Progenitor cell of endocrine pancreas (in vitro differentiated cells): ENCODE measurements at regions not wholly inside any gene's neighbourhood (a gene's known extent, or its start where the extent isn't known, plus 50 kb on each side); places are given as distances from the start of the nearest gene placed in this dataset.

Experiments used
- DNase-seq: peaks from one replicate; pipeline ENCODE4 v3.0.0; 2021; ENCODE audit warnings: low spot score; ENCODE audit not compliant: unreplicated experiment
- H3K27ac Mint-ChIP-seq: 2 replicates; pipeline ENCODE4 v1.8.0; 2021; ENCODE audit warnings: mild to moderate bottlenecking, moderate library complexity, mixed read lengths
- H3K27me3 Mint-ChIP-seq: 2 replicates; pipeline ENCODE4 v1.8.0; 2021; ENCODE audit warnings: mixed read lengths
- H3K36me3 Mint-ChIP-seq: 2 replicates; pipeline ENCODE4 v1.8.0; 2022; ENCODE audit warnings: mixed read lengths; ENCODE audit not compliant: insufficient read depth
- H3K4me1 Mint-ChIP-seq: 2 replicates; pipeline ENCODE4 v1.8.0; 2021; ENCODE audit warnings: low read depth, mixed read lengths
- H3K4me3 Mint-ChIP-seq: 2 replicates; pipeline ENCODE4 v1.8.0; 2021; ENCODE audit warnings: low read depth, mild to moderate bottlenecking, moderate library complexity, mixed read lengths
- H3K9me3 Mint-ChIP-seq: 2 replicates; pipeline ENCODE4 v1.8.0; 2021; ENCODE audit warnings: low read depth, mixed read lengths
- TF ChIP-seq, protein P1 (sequence below): fragments of 200-600 bp; sonication (generic); IDR thresholded peaks from one replicate; pipeline ENCODE4 v1.5.0; 2021; ENCODE audit warnings: antibody characterized with exemption, mild to moderate bottlenecking; ENCODE audit not compliant: unreplicated experiment

DNA sequence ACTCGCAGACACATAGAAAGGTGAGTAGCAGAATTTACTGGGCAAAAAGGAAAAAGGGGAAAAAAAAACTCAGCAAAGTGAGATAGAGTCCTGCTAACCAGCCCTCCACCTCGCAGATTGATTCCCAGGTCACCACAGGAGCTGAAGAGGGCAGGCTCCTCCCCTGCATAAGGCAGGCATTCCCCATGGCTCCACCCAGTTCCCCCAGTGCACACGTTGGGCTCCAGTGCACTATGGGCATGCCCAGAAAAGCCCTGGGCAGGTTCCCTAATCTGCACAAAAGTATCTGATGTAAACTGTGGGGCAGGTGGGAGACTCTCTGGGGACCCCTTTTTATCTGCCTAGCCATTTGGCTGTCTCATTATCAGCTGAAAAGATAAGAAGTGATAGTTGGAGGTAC is 461.2 kb upstream of the TMEFF2 start:
- Mint-ChIP-seq H3K4me3 (no peak overlapping the region), H3K4me1 (peaks cover 11% of the 10 kb centered on the region), H3K27ac (no peak overlapping the region), H3K9me3 (peaks cover 12% of the 10 kb centered on the region), H3K27me3 (no peaks in the 10 kb centered on the region), H3K36me3 (no peaks in the 10 kb centered on the region)
- DNase-seq = no peak
- TF ChIP-seq, protein P1, sequence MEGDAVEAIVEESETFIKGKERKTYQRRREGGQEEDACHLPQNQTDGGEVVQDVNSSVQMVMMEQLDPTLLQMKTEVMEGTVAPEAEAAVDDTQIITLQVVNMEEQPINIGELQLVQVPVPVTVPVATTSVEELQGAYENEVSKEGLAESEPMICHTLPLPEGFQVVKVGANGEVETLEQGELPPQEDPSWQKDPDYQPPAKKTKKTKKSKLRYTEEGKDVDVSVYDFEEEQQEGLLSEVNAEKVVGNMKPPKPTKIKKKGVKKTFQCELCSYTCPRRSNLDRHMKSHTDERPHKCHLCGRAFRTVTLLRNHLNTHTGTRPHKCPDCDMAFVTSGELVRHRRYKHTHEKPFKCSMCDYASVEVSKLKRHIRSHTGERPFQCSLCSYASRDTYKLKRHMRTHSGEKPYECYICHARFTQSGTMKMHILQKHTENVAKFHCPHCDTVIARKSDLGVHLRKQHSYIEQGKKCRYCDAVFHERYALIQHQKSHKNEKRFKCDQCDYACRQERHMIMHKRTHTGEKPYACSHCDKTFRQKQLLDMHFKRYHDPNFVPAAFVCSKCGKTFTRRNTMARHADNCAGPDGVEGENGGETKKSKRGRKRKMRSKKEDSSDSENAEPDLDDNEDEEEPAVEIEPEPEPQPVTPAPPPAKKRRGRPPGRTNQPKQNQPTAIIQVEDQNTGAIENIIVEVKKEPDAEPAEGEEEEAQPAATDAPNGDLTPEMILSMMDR = no peak

DNA sequence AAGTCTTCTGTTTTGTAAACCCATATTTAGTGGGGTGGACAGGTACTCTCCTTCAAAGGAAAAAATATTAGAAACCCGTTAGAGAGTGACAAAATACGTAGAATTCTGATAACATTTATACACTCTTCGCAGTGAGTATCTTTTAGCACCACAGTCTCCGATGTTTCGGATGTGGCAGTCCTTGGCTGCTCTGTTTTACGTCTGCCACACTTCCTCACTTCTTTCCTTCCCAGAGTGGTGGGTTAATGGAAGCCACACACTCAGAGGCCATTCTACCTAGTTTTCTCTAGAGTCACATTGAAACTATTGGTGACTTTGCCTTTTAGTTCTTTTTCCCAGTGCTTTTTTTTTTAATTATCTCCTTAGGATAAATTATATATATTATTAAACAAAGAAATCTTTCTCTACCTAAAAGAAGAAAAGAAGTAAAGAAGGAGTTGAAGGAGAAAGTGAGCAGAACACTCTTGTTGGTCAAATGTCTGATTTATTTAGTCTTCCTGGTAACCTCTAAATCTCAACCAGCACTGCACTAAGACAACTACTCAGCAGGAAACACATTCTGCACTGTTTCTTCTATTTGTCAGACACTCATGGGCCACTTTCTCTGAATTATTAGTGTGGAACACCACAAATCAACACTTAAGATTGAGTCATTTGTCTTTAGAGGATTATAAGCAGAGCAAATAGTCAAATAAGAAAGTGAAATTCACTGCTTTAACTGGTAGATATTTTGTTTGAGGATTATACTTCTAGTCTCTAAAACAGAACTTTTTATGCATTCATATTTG is 451.3 kb upstream of the TMEFF2 start:
- H3K27ac Mint-ChIP-seq = no peak overlapping the region
- TF ChIP-seq, protein P1 = no peak

DNA sequence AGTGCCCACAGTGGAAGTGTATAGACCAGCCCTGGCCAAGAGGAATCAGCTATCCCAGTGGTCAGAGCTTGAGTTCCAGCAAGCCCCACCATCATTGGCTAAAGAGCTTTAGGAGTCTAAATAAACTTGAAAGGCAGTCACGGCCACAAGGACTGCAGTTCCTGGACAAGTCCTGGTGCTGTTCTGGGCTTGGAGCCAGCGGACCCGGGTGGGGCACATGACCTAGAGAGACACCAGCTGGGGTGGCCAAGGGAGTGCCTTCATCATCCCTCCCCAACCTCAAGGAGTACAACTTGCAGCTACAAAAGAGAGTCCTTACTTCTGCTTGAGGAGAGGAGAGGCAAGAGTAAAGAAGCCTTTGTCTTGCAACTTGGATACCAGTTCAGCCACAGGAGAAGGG is 439.8 kb upstream of the TMEFF2 start:
- no peak for DNase-seq
- Mint-ChIP-seq H3K4me1 (no peaks in the 10 kb centered on the region), H3K4me3 (no peak overlapping the region), H3K27ac (no peak overlapping the region), H3K27me3 (no peaks in the 10 kb centered on the region), H3K36me3 (no peaks in the 10 kb centered on the region), H3K9me3 (no peaks in the 10 kb centered on the region)
- TF ChIP-seq, protein P1 = no peak

More for the DNA sequence above, 451.3 kb upstream of the TMEFF2 start:
- Mint-ChIP-seq H3K4me3 (no peak overlapping the region), H3K4me1 (no peaks in the 10 kb centered on the region), H3K36me3 (no peaks in the 10 kb centered on the region), H3K9me3 (no peaks in the 10 kb centered on the region), H3K27me3 (no peaks in the 10 kb centered on the region)
- DNase-seq = no peak

DNA sequence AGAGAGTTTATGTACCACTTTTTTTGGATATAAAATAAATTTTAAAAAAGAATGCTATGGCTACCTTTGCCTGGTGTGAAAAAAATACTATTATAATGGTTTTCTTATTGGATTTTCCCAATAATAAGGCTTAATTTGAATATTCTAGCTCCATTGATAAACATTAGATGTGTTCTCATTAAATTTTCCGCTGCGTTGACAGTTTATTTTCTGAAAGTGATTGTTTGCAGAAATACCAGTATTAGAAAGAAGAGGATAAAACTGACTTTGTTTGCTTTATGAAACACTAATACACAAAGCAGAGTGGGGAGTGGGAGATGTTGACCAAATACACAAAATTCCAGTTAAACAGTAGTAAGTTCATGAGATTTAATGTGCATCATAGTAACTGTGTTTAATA is 433.3 kb upstream of the TMEFF2 start:
- Mint-ChIP-seq H3K9me3 (no peaks in the 10 kb centered on the region), H3K4me3 (no peak overlapping the region), H3K36me3 (no peaks in the 10 kb centered on the region)

DNA sequence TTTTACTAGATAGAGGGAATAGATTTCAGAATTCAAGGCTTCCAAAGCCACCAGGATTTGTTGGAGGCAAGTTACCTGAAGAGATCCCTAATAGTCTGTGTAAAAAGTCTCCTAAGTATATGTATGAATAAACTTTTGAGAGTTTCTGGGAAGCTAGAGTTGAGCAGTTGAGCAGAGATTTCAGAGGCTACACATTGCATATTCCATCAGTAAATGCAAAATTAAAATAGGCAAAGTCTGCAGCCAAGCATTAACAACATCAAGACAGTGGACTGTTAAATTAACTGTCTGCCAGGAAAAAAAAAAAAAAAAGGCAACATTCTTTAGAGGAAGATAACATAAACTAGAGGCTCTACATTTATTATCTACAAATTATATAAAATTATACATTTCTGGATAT is 420.4 kb upstream of the TMEFF2 start:
- Mint-ChIP-seq H3K36me3 (no peaks in the 10 kb centered on the region), H3K9me3 (no peaks in the 10 kb centered on the region), H3K27ac (no peak overlapping the region), H3K27me3 (no peaks in the 10 kb centered on the region), H3K4me3 (no peak overlapping the region), H3K4me1 (peaks cover 2% of the 10 kb centered on the region)
- DNase-seq = no peak
- TF ChIP-seq, protein P1 = no peak

More for the DNA sequence above, 433.3 kb upstream of the TMEFF2 start:
- Mint-ChIP-seq H3K27ac (no peak overlapping the region), H3K27me3 (no peaks in the 10 kb centered on the region), H3K4me1 (no peaks in the 10 kb centered on the region)
- TF ChIP-seq, protein P1 = no peak
- DNase-seq = no peak
